B cell (primary cell): ENCODE measurements at regions not wholly inside any gene's neighbourhood (a gene's known extent, or its start where the extent isn't known, plus 50 kb on each side); places are given as distances from the start of the nearest gene placed in this dataset.

Experiments
- ATAC-seq: fragments of 200-7000 bp; cut with Tn5 transposase; one replicate; pipeline ENCODE4 v1.10.0; 2021; ENCODE audit warnings: low read depth, mild to moderate bottlenecking, moderate number of reproducible peaks, moderate library complexity
- CTCF ChIA-PET: fragments of 350-600 bp; sonication (Branson Sonifier 250); formaldehyde crosslinking; loops from one replicate; lab custom pipeline; 2021; ENCODE audit warnings: antibody characterized with exemption, inconsistent platforms; lab: Charles Lee
- POLR2A ChIA-PET: fragments of 350-600 bp; sonication (Branson Sonifier 250); formaldehyde crosslinking; loops from one replicate; lab custom pipeline; 2021; ENCODE audit warnings: antibody characterized with exemption; lab: Charles Lee
- DNase-seq: peaks from one replicate; pipeline ENCODE4 v3.0.0; 2013
- H2AFZ ChIP-seq: 2 replicates; pipeline ENCODE4 v1.6.1; 2012; ENCODE audit warnings: mild to moderate bottlenecking, low read depth, low read length; ENCODE audit not compliant: insufficient read depth, poor library complexity, severe bottlenecking
- H3K27ac ChIP-seq, 2 donors: 1 replicate in 1 of 2; 2 replicates in 1 of 2; pipeline ENCODE4 v1.5.1; 2012 to 2013; ENCODE audit warnings: low read length in 2 of 2, mild to moderate bottlenecking in 2 of 2, moderate library complexity in 1 of 2
- H3K27me3 ChIP-seq, 4 experiments: fragments of 200-600 bp in 1 of 4; sonication (generic) in 1 of 4; replicated peaks in 1 of 4; 1 replicate in 2 of 4; 2 replicates in 2 of 4; pipeline versions ENCODE4 v1.6.1 to v1.7.0; 2013 to 2016; ENCODE audit warnings: low read length in 3 of 4, mild to moderate bottlenecking in 2 of 4, mixed read lengths in 1 of 4, moderate library complexity in 1 of 4; ENCODE audit not compliant: insufficient read depth in 4 of 4, control insufficient read depth in 3 of 4; ENCODE audit errors: control extremely low read depth in 1 of 4
- H3K36me3 ChIP-seq, 2 experiments: replicated peaks in 1 of 2; 1 replicate in 1 of 2; 2 replicates in 1 of 2; pipeline versions ENCODE4 v1.6.1 to v1.7.1; 2013; ENCODE audit warnings: low read length in 1 of 2; ENCODE audit not compliant: insufficient read depth in 2 of 2, control insufficient read depth in 1 of 2; ENCODE audit errors: control extremely low read depth in 1 of 2, extremely low read depth in 1 of 2
- H3K4me1 ChIP-seq, 2 donors: fragments of 200-600 bp in 1 of 2; sonication (generic) in 1 of 2; 1 replicate in 1 of 2; 2 replicates in 1 of 2; pipeline versions ENCODE4 v1.5.1 to v1.6.1; 2013 to 2017; ENCODE audit warnings: low read length in 2 of 2; ENCODE audit not compliant: control insufficient read depth in 2 of 2, insufficient read depth in 2 of 2
- H3K4me2 ChIP-seq: replicated peaks from 2 replicates; pipeline ENCODE3; 2012; ENCODE audit warnings: mild to moderate bottlenecking, low read depth, low read length; ENCODE audit not compliant: poor library complexity, severe bottlenecking
- H3K4me3 ChIP-seq, 5 experiments: fragments of 200-600 bp in 1 of 5; sonication (generic) in 1 of 5; 1 replicate in 3 of 5; 2 replicates in 2 of 5; pipeline versions ENCODE4 v1.5.1 to v1.7.0; 2011 to 2016; ENCODE audit warnings: low read length in 4 of 5, mild to moderate bottlenecking in 4 of 5, low read depth in 2 of 5, control low read depth in 1 of 5, moderate library complexity in 1 of 5; ENCODE audit not compliant: insufficient read depth in 1 of 5; ENCODE audit errors: control extremely low read depth in 1 of 5, extremely low read depth in 1 of 5
- H3K79me2 ChIP-seq: fragments of 200-600 bp; sonication (generic); one replicate; pipeline ENCODE4 v1.6.0; 2016; ENCODE audit warnings: low read length; ENCODE audit not compliant: control insufficient read depth, insufficient read depth
- H3K9ac ChIP-seq: fragments of 200-600 bp; sonication (generic); 2 replicates; pipeline ENCODE4 v1.6.1; 2017; ENCODE audit warnings: mild to moderate bottlenecking, low read length, moderate library complexity
- H3K9me3 ChIP-seq, 3 donors: one replicate each; pipeline versions ENCODE4 v1.6.1 to v1.7.1; 2013; ENCODE audit warnings: low read length in 2 of 3; ENCODE audit not compliant: control insufficient read depth in 2 of 3, insufficient read depth in 1 of 3; ENCODE audit errors: control extremely low read depth in 1 of 3
- H4K20me1 ChIP-seq: 2 replicates; pipeline ENCODE4 v1.6.0; 2012; ENCODE audit warnings: mild to moderate bottlenecking, low read length; ENCODE audit not compliant: insufficient read depth, control insufficient read depth, poor library complexity, severe bottlenecking
- H3K27ac Mint-ChIP-seq: one replicate; pipeline ENCODE4 v1.8.0; 2021; ENCODE audit warnings: mixed read lengths
- H3K27me3 Mint-ChIP-seq: one replicate; pipeline ENCODE4 v1.8.0; 2021; ENCODE audit warnings: mixed read lengths
- H3K4me1 Mint-ChIP-seq: one replicate; pipeline ENCODE4 v1.8.0; 2021; ENCODE audit warnings: mixed read lengths
- H3K4me3 Mint-ChIP-seq: one replicate; pipeline ENCODE4 v1.8.0; 2021; ENCODE audit warnings: mixed read lengths
- H3K9me3 Mint-ChIP-seq: one replicate; pipeline ENCODE4 v1.8.0; 2022; ENCODE audit warnings: mixed read lengths; ENCODE audit not compliant: insufficient read depth
- EZH2 ChIP-seq: IDR thresholded peaks from 2 replicates; pipeline ENCODE4 v1.6.1; 2012; ENCODE audit warnings: borderline replicate concordance, low read depth, mild to moderate bottlenecking, moderate library complexity, low read length; ENCODE audit not compliant: insufficient read depth, poor library complexity, severe bottlenecking
- WGBS: methylation state at CpG from one replicate; pipeline ENCODE4 v1.1.5; 2013; ENCODE audit warnings: missing lambda C conversion rate; ENCODE audit not compliant: insufficient coverage; 5-methylcytosine and 5-hydroxymethylcytosine counted together
- intact Hi-C: fragments of 100-400 bp; cut with micrococcal nuclease; formaldehyde crosslinking; loops from one replicate; pipeline ENCODE4 v1.10.0; 2022
- TF ChIP-seq, protein P1 (sequence below): fragments of 200-600 bp; IDR thresholded peaks from one replicate; pipeline ENCODE4 v1.8.0; 2022; ENCODE audit warnings: antibody characterized with exemption, mild to moderate bottlenecking

DNA sequence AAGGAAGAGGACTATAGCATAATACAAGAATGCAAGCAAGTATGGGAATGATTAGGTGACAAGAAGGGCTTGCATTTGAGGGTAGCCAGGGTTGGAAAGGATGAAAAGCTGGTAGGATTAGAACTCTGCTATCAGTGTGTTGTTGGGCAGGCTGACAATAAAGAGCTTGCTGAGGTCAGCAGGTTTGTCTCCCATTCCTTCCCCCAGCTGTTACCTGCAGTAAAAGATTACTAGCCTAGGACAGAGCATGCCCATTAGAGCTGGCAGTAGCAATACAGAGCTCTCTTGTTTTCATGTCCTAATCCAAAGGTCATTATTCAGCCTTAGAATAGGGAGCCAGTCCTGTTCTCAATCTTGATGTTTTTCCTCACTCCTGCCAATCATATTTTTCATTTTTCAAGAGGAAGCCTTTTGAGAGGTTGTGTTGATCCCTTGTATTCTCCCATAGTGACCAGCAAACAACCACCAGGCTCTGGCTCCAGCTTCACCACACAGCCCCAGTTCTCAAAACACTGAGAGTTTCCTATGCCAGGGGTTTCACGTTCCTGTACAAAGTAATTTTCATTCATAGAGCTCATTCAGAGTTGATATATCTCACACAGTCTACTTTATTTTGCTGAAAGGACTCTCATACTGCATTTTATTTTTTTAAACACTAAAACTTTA, 71.7 kb downstream of the OR2K2 start:
- H3K27me3 Mint-ChIP-seq = no peaks in the 10 kb centered on the region
- POLR2A ChIA-PET = no interaction called here
- 83% methylated on average over 1 of the region's 1 CpG for WGBS

DNA sequence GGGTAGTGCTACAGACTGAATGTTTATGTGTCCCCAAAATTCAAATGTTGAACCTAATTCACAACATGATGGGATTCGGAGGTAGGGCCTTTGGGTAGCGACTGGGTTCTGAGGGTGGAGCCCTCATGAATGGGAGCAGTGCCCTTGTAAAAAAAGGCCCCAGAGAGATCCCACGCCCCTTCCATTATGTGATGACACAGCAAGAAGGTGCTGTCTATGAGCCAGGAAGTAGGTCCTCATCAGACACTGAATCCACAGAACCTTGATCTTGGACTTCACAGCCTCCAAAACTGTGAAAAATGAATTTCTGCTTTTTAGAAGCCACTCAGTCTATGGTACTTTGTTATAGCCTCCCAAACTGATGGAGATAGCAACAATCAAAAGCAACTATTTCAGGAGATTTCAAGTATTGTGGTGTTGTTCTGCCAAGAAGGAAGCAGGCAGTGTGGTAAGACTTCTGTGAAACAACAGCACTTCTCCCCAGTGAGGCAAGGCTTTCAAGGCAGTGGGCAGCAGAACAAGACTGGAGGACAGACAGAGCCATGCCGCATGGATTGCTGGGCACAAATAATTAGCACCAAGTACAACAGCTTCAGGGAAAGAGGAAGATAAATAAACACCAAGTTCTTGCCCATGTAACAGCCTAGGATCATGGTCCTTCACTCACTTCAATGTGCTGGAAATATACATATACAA, 76.1 kb downstream of the OR2K2 start:
- no peaks in the 10 kb centered on the region for H3K4me1 ChIP-seq
- H3K79me2 ChIP-seq = no peaks in the 10 kb centered on the region
- H3K36me3 ChIP-seq = no peaks in the 10 kb centered on the region
- no peaks in the 10 kb centered on the region for H3K27me3 ChIP-seq
- no peaks in the 10 kb centered on the region for H3K9me3 ChIP-seq
- no peak overlapping the region for H3K4me3 ChIP-seq
- H3K4me1 Mint-ChIP-seq = no peaks in the 10 kb centered on the region
- ChIA-PET CTCF (no interaction called here), POLR2A (no interaction called here)
- H2AFZ ChIP-seq = no peak overlapping the region
- H3K27ac Mint-ChIP-seq = no peak overlapping the region
- no peak overlapping the region for H3K9ac ChIP-seq
- H3K27ac ChIP-seq = no peak overlapping the region
- 89% methylated on average over 4 of the region's 4 CpGs for WGBS
- no peak overlapping the region for H3K4me3 Mint-ChIP-seq
- H3K9me3 Mint-ChIP-seq = no peaks in the 10 kb centered on the region
- H4K20me1 ChIP-seq = no peaks in the 10 kb centered on the region
- intact Hi-C loops = no loop called here
- no peak for TF ChIP-seq EZH2
- TF ChIP-seq, protein P1, sequence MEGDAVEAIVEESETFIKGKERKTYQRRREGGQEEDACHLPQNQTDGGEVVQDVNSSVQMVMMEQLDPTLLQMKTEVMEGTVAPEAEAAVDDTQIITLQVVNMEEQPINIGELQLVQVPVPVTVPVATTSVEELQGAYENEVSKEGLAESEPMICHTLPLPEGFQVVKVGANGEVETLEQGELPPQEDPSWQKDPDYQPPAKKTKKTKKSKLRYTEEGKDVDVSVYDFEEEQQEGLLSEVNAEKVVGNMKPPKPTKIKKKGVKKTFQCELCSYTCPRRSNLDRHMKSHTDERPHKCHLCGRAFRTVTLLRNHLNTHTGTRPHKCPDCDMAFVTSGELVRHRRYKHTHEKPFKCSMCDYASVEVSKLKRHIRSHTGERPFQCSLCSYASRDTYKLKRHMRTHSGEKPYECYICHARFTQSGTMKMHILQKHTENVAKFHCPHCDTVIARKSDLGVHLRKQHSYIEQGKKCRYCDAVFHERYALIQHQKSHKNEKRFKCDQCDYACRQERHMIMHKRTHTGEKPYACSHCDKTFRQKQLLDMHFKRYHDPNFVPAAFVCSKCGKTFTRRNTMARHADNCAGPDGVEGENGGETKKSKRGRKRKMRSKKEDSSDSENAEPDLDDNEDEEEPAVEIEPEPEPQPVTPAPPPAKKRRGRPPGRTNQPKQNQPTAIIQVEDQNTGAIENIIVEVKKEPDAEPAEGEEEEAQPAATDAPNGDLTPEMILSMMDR = no peak
- DNase-seq (no peak), ATAC-seq (no peak)
- H3K4me2 ChIP-seq = no peak overlapping the region
- H3K27me3 Mint-ChIP-seq = no peaks in the 10 kb centered on the region

More for the DNA sequence above, 71.7 kb downstream of the OR2K2 start:
- CTCF ChIA-PET = no interaction called here
- H3K79me2 ChIP-seq = no peaks in the 10 kb centered on the region
- H3K4me1 ChIP-seq = no peaks in the 10 kb centered on the region
- H3K36me3 ChIP-seq = no peaks in the 10 kb centered on the region
- no peak overlapping the region for H3K27ac Mint-ChIP-seq
- TF ChIP-seq, protein P1 = no peak
- TF ChIP-seq EZH2 = no peak
- H3K4me2 ChIP-seq = no peak overlapping the region
- no peak for ATAC-seq
- peaks cover 0 to 3% (median 0%) of the 10 kb centered on the region in 3 donors for H3K9me3 ChIP-seq
- H3K4me3 Mint-ChIP-seq = no peak overlapping the region
- H3K27me3 ChIP-seq = no peaks in the 10 kb centered on the region
- H2AFZ ChIP-seq = no peak overlapping the region
- no peak overlapping the region for H3K9ac ChIP-seq
- DNase-seq = no peak
- H3K9me3 Mint-ChIP-seq = no peaks in the 10 kb centered on the region
- intact Hi-C loops = no loop called here
- no peaks in the 10 kb centered on the region for H3K4me1 Mint-ChIP-seq
- H3K27ac ChIP-seq = no peak overlapping the region
- H3K4me3 ChIP-seq = no peak overlapping the region
- no peaks in the 10 kb centered on the region for H4K20me1 ChIP-seq
